K562 (cell line): ENCODE measurements at regions not wholly inside any gene's neighbourhood (a gene's known extent, or its start where the extent isn't known, plus 50 kb on each side); places are given as distances from the start of the nearest gene placed in this dataset.

Experiments
- ATAC-seq: fragments of 200-7000 bp; cut with Tn5 transposase; 3 replicates; pipeline ENCODE4 v1.9.1; 2020; ENCODE audit warnings: moderate library complexity
- BruUV-seq: library from RNA; stranded (reverse); fragments of 400-500 nt; replicated peaks from 2 replicates; lab custom pipeline; 2021; lab: Mats Ljungman, UMichigan
- CTCF ChIA-PET: fragments of 300-600 bp; formaldehyde crosslinking; extraction: SDS; loops from one replicate; lab custom pipeline; 2021; ENCODE audit warnings: low intra/inter-chr PET ratio; lab: Yijun Ruan, JAX
- POLR2A ChIA-PET: fragments of 300-600, 350-650 bp; sonication (Branson Sonifier 250); formaldehyde crosslinking; extraction: SDS; loops from one replicate; lab custom pipeline; 2021; ENCODE audit warnings: antibody characterized with exemption, inconsistent platforms; lab: Yijun Ruan, JAX
- DNase-seq, 4 experiments: peaks; one replicate each; pipeline versions ENCODE4 v3.0.0 to v3.0.0-alpha.2; 2011 to 2018; ENCODE audit warnings: low spot score in 3 of 4, mixed read lengths in 3 of 4; ENCODE audit errors: extremely low read depth in 1 of 4
- FAIRE-seq: peaks from 2 replicates; lab custom pipeline; 2011; peaks lifted over from hg19 to GRCh38; lab: Jason Lieb, UNC
- H2AFZ ChIP-seq: 2 replicates; pipeline ENCODE4 v1.6.0; 2011; ENCODE audit warnings: low read depth, low read length, control low read depth, inconsistent platforms
- H3K27ac ChIP-seq: fragments of 200-600 bp; 3 replicates; pipeline ENCODE4 v1.8.0; 2011; ENCODE audit warnings: low read depth, mild to moderate bottlenecking, control low read depth, inconsistent platforms, low read length, moderate library complexity, mixed read lengths; ENCODE audit errors: extremely low read depth
- H3K27me3 ChIP-seq, 2 experiments: fragments of 300-600 bp in 1 of 2; 2 replicates in 1 of 2; 3 replicates in 1 of 2; pipeline versions ENCODE4 v1.6.0 to v1.8.0; 2011; ENCODE audit warnings: inconsistent platforms in 2 of 2, low read length in 2 of 2, mild to moderate bottlenecking in 1 of 2, mixed read lengths in 1 of 2, moderate library complexity in 1 of 2; ENCODE audit not compliant: control insufficient read depth in 2 of 2, insufficient read depth in 2 of 2
- H3K36me3 ChIP-seq: fragments of 300-600 bp; 3 replicates; pipeline ENCODE4 v1.8.0; 2011; ENCODE audit warnings: mild to moderate bottlenecking, low read length, inconsistent platforms; ENCODE audit not compliant: control insufficient read depth, insufficient read depth
- H3K4me1 ChIP-seq, 2 experiments: fragments of 200-600 bp in 1 of 2; replicated peaks in 1 of 2; 2 replicates in 1 of 2; 3 replicates in 1 of 2; pipeline versions ENCODE4 v1.5.1 to v1.8.0; 2011; ENCODE audit warnings: inconsistent platforms in 2 of 2, low read length in 2 of 2, mild to moderate bottlenecking in 1 of 2, mixed read lengths in 1 of 2, moderate library complexity in 1 of 2; ENCODE audit not compliant: control insufficient read depth in 2 of 2, insufficient read depth in 2 of 2
- H3K4me2 ChIP-seq: 2 replicates; pipeline ENCODE4 v1.6.1; 2011; ENCODE audit warnings: low read length, control low read depth, inconsistent platforms, mixed read lengths; ENCODE audit not compliant: insufficient read depth
- H3K4me3 ChIP-seq: fragments of 200-600 bp; sonication (generic), shearing (Covaris generic); 2 replicates; pipeline ENCODE4 v1.5.1; 2016; ENCODE audit warnings: control low read depth, inconsistent platforms
- H3K79me2 ChIP-seq: fragments of 200-600 bp; 3 replicates; pipeline ENCODE4 v1.8.0; 2011; ENCODE audit warnings: low read length, inconsistent platforms; ENCODE audit not compliant: control insufficient read depth, insufficient read depth
- H3K9ac ChIP-seq, 2 experiments: 2 replicates each; pipeline versions ENCODE4 v1.6.0 to v1.6.1; 2011; ENCODE audit warnings: low read depth in 2 of 2, low read length in 2 of 2, control low read depth in 1 of 2, inconsistent platforms in 1 of 2, mild to moderate bottlenecking in 1 of 2, mixed read lengths in 1 of 2; ENCODE audit not compliant: insufficient read depth in 1 of 2
- H3K9me1 ChIP-seq: one replicate; pipeline ENCODE4 v1.6.0; 2011; ENCODE audit warnings: inconsistent platforms, mild to moderate bottlenecking, low read length, moderate library complexity; ENCODE audit not compliant: control insufficient read depth, insufficient read depth
- H3K9me3 ChIP-seq: replicated peaks from 2 replicates; pipeline ENCODE4 v1.5.1; 2011; ENCODE audit warnings: low read depth, low read length, inconsistent platforms; ENCODE audit not compliant: control insufficient read depth, insufficient read depth
- H4K20me1 ChIP-seq: replicated peaks from 2 replicates; pipeline ENCODE4 v1.6.1; 2011; ENCODE audit warnings: low read length, inconsistent platforms, mixed read lengths; ENCODE audit not compliant: control insufficient read depth, insufficient read depth
- ARID1B ChIP-seq: fragments of 450-650 bp; IDR thresholded peaks from 2 replicates; pipeline ENCODE4 v1.6.1; 2016; ENCODE audit warnings: antibody characterized with exemption, mild to moderate bottlenecking, inconsistent platforms
- ESRRA ChIP-seq: fragments of 450-650 bp; IDR thresholded peaks from 2 replicates; pipeline ENCODE4 v1.6.1; 2014; ENCODE audit warnings: low read depth, mild to moderate bottlenecking, moderate library complexity, borderline replicate concordance
- PCBP1 ChIP-seq: fragments of 200-400 bp; formaldehyde crosslinking; IDR thresholded peaks from 2 replicates; pipeline ENCODE4 v1.6.1; 2018; ENCODE audit warnings: mild to moderate bottlenecking, low read depth, low read length; ENCODE audit not compliant: poor library complexity, severe bottlenecking
- PHF8 ChIP-seq: fragments of 200-600 bp; sonication (generic); IDR thresholded peaks from 2 replicates; pipeline ENCODE4 v1.6.1; 2012; ENCODE audit warnings: mixed run types, mild to moderate bottlenecking, inconsistent platforms, low read length, moderate library complexity, borderline replicate concordance
- SAFB ChIP-seq: fragments of 200-400 bp; formaldehyde crosslinking; IDR thresholded peaks from 2 replicates; pipeline ENCODE4 v1.6.1; 2017; ENCODE audit warnings: low read depth, low read length, borderline replicate concordance
- SP1 ChIP-seq: sonication (generic); formaldehyde crosslinking; IDR thresholded peaks from 2 replicates; pipeline ENCODE4 v1.8.1; 2022; ENCODE audit warnings: mild to moderate bottlenecking, missing genetic modification reagents
- YY1 ChIP-seq, 3 experiments: IDR thresholded peaks; 2 replicates each; pipeline ENCODE4 v1.6.1; 2011; ENCODE audit warnings: low read length in 2 of 3, mild to moderate bottlenecking in 2 of 3, moderate library complexity in 2 of 3, borderline replicate concordance in 1 of 3, control low read depth in 1 of 3, low read depth in 1 of 3; ENCODE audit not compliant: insufficient read depth in 3 of 3, insufficient replicate concordance in 2 of 3, control insufficient read depth in 1 of 3, insufficient read length in 1 of 3; ENCODE audit errors: extremely low read depth in 1 of 3
- ZNF232 ChIP-seq: sonication (generic); formaldehyde crosslinking; IDR thresholded peaks from 2 replicates; pipeline ENCODE4 v1.8.0; 2022; ENCODE audit warnings: mild to moderate bottlenecking, missing genetic modification reagents
- ZNF431 ChIP-seq: sonication (generic); formaldehyde crosslinking; IDR thresholded peaks from 2 replicates; pipeline ENCODE4 v1.8.0; 2022; ENCODE audit warnings: mild to moderate bottlenecking, missing genetic modification reagents
- ZNF707 ChIP-seq: fragments of 250-450 bp; sonication (Bioruptor Pico); conservative IDR thresholded peaks from 2 replicates; pipeline ENCODE4 v1.8.0; 2022; ENCODE audit warnings: inconsistent platforms, mild to moderate bottlenecking, moderate library complexity
- WGBS: fragments of 100-300 bp; shearing (Covaris generic); methylation state at CpG from one replicate; pipeline ENCODE4 v1.1.6; 2016; ENCODE audit warnings: low coverage, mixed read lengths; ENCODE audit not compliant: insufficient coverage; ENCODE audit errors: missing lambda C conversion rate; 5-methylcytosine and 5-hydroxymethylcytosine counted together
- in situ Hi-C: fragments of 300-500 bp; cut with MboI; formaldehyde crosslinking; loops from 4 replicates; pipeline ENCODE4 v1.15.0; 2018; ENCODE audit warnings: inconsistent platforms, mixed read lengths
- intact Hi-C: fragments of 100-400 bp; cut with micrococcal nuclease; formaldehyde crosslinking; loops from 2 replicates; pipeline ENCODE4 v1.14.2; 2022
- TF ChIP-seq, protein P1 (sequence below): fragments of 450-650 bp; IDR thresholded peaks from 2 replicates; pipeline ENCODE4 v1.6.1; 2018; ENCODE audit not compliant: partially characterized antibody
- TF ChIP-seq, protein P2 (sequence below), 2 experiments: fragments of 450-650 bp in 1 of 2; IDR thresholded peaks; 2 replicates each; pipeline ENCODE4 v1.6.1; 2011 to 2017; ENCODE audit warnings: low read depth in 2 of 2, antibody characterized with exemption in 1 of 2, borderline replicate concordance in 1 of 2, low read length in 1 of 2, mild to moderate bottlenecking in 1 of 2, mixed read lengths in 1 of 2; ENCODE audit not compliant: control insufficient read depth in 1 of 2
- TF ChIP-seq, protein P3 (sequence below): IDR thresholded peaks from 2 replicates; pipeline ENCODE4 v1.6.1; 2016; ENCODE audit warnings: missing genetic modification characterization, missing compliant biosample characterization

DNA sequence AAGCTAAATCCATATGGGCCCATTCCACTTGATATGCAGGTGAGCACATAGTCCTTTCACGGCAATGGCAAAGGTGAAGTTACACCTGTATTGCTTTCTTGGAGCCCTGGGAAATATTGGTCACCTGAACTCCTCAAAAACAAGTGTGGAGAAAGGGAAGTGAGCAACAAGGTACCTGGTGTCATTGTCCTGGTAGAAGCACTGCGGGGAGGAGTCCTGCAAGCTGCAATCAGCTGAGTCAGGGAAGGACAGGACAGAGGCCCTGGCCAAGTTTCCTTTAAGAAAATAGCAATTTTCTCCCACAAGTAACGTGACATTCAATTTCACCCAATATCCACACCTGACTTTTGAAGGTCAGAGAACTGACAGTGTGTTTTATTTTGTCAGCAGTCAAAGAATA lies 389.1 kb downstream of the IRS2 start:
- 0% methylated on average over 3 of the region's 3 CpGs for WGBS
- Histone ChIP-seq H2AFZ (no peak overlapping the region), H3K4me1 (no peaks in the 10 kb centered on the region), H3K4me3 (no peak overlapping the region), H4K20me1 (no peaks in the 10 kb centered on the region), H3K9ac (no peak overlapping the region), H3K9me3 (no peaks in the 10 kb centered on the region), H3K27me3 (no peaks in the 10 kb centered on the region), H3K27ac (no peak overlapping the region), H3K79me2 (no peaks in the 10 kb centered on the region), H3K36me3 (no peaks in the 10 kb centered on the region), H3K9me1 (no peaks in the 10 kb centered on the region), H3K4me2 (no peak overlapping the region)
- POLR2A ChIA-PET = no interaction called here
- intact Hi-C loops = no loop called here
- FAIRE-seq (no peak), DNase-seq (no peak), ATAC-seq (no peak)
- CTCF ChIA-PET = no interaction called here
- BruUV-seq = no TSS peak
- in situ Hi-C loops = no loop called here
- TF ChIP-seq ZNF232 (CRISPR knock-in tag) = no peak
- TF ChIP-seq, protein P1, sequence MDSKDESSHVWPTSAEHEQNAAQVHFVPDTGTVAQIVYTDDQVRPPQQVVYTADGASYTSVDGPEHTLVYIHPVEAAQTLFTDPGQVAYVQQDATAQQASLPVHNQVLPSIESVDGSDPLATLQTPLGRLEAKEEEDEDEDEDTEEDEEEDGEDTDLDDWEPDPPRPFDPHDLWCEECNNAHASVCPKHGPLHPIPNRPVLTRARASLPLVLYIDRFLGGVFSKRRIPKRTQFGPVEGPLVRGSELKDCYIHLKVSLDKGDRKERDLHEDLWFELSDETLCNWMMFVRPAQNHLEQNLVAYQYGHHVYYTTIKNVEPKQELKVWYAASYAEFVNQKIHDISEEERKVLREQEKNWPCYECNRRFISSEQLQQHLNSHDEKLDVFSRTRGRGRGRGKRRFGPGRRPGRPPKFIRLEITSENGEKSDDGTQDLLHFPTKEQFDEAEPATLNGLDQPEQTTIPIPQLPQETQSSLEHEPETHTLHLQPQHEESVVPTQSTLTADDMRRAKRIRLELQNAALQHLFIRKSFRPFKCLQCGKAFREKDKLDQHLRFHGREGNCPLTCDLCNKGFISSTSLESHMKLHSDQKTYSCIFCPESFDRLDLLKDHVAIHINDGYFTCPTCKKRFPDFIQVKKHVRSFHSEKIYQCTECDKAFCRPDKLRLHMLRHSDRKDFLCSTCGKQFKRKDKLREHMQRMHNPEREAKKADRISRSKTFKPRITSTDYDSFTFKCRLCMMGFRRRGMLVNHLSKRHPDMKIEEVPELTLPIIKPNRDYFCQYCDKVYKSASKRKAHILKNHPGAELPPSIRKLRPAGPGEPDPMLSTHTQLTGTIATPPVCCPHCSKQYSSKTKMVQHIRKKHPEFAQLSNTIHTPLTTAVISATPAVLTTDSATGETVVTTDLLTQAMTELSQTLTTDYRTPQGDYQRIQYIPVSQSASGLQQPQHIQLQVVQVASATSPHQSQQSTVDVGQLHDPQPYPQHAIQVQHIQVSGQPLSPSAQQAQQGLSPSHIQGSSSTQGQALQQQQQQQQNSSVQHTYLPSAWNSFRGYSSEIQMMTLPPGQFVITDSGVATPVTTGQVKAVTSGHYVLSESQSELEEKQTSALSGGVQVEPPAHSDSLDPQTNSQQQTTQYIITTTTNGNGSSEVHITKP = no peak
- TF ChIP-seq ZNF431 (CRISPR knock-in tag) = no peak
- TF ChIP-seq SP1 = no peak
- TF ChIP-seq, protein P2, sequence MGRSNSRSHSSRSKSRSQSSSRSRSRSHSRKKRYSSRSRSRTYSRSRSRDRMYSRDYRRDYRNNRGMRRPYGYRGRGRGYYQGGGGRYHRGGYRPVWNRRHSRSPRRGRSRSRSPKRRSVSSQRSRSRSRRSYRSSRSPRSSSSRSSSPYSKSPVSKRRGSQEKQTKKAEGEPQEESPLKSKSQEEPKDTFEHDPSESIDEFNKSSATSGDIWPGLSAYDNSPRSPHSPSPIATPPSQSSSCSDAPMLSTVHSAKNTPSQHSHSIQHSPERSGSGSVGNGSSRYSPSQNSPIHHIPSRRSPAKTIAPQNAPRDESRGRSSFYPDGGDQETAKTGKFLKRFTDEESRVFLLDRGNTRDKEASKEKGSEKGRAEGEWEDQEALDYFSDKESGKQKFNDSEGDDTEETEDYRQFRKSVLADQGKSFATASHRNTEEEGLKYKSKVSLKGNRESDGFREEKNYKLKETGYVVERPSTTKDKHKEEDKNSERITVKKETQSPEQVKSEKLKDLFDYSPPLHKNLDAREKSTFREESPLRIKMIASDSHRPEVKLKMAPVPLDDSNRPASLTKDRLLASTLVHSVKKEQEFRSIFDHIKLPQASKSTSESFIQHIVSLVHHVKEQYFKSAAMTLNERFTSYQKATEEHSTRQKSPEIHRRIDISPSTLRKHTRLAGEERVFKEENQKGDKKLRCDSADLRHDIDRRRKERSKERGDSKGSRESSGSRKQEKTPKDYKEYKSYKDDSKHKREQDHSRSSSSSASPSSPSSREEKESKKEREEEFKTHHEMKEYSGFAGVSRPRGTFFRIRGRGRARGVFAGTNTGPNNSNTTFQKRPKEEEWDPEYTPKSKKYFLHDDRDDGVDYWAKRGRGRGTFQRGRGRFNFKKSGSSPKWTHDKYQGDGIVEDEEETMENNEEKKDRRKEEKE (IDR thresholded peaks at IDR 0.05; ENCODE audit: borderline replicate concordance in 1 of 2, control insufficient read depth in 1 of 2, low read depth in 2 of 2, low read length in 1 of 2) = no peak
- no peak for TF ChIP-seq PCBP1
- TF ChIP-seq ZNF707 (CRISPR knock-in tag) = no peak
- TF ChIP-seq, protein P3, sequence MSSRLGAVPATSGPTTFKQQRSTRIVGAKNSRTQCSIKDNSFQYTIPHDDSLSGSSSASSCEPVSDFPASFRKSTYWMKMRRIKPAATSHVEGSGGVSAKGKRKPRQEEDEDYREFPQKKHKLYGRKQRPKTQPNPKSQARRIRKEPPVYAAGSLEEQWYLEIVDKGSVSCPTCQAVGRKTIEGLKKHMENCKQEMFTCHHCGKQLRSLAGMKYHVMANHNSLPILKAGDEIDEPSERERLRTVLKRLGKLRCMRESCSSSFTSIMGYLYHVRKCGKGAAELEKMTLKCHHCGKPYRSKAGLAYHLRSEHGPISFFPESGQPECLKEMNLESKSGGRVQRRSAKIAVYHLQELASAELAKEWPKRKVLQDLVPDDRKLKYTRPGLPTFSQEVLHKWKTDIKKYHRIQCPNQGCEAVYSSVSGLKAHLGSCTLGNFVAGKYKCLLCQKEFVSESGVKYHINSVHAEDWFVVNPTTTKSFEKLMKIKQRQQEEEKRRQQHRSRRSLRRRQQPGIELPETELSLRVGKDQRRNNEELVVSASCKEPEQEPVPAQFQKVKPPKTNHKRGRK (tag) = no peak
- TF ChIP-seq ARID1B = no peak
- no peak for TF ChIP-seq ESRRA
- no peak for TF ChIP-seq YY1 (IDR thresholded peaks at IDR 0.05; ENCODE audit: borderline replicate concordance in 1 of 3, control insufficient read depth in 1 of 3, extremely low read depth in 1 of 3, insufficient read depth in 3 of 3, insufficient read length in 1 of 3, insufficient replicate concordance in 2 of 3, low read depth in 1 of 3, low read length in 2 of 3)
- no peak for TF ChIP-seq SAFB
- no peak for TF ChIP-seq PHF8
